ENCODE measurements at regions not wholly inside any gene's neighbourhood (a gene's known extent, or its start where the extent isn't known, plus 50 kb on each side); places are given as distances from the start of the nearest gene placed in this dataset.

DNA sequence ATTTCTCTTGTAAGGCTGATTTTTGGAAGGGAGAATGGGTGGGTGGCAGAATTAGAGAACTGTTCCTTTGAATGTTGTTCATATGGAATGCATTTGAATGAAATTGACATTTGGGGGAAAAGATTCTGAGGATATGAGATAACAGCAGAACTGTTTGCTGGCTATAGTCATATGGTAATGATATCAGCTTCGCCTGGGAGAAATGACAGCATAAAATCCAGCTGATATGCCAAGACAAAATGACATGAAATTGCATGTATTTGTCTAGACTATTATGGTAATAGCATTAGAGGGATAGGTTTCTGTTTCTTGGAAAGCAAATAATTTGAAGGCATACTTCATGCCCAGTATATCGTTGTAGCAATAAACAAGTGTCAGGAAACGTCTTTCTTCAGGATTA lies 150.8 kb upstream of the SPATS2L start:
- no peaks in the 10 kb centered on the region for H3K36me3 ChIP-seq (ENCODE audit: control insufficient read depth, insufficient read depth, low read length)
- no peak for DNase-seq (ENCODE audit: low read depth)
- TF ChIP-seq, protein P1, sequence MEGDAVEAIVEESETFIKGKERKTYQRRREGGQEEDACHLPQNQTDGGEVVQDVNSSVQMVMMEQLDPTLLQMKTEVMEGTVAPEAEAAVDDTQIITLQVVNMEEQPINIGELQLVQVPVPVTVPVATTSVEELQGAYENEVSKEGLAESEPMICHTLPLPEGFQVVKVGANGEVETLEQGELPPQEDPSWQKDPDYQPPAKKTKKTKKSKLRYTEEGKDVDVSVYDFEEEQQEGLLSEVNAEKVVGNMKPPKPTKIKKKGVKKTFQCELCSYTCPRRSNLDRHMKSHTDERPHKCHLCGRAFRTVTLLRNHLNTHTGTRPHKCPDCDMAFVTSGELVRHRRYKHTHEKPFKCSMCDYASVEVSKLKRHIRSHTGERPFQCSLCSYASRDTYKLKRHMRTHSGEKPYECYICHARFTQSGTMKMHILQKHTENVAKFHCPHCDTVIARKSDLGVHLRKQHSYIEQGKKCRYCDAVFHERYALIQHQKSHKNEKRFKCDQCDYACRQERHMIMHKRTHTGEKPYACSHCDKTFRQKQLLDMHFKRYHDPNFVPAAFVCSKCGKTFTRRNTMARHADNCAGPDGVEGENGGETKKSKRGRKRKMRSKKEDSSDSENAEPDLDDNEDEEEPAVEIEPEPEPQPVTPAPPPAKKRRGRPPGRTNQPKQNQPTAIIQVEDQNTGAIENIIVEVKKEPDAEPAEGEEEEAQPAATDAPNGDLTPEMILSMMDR (IDR thresholded peaks at IDR 0.05; ENCODE audit: insufficient read depth, low read depth, low read length): no peak
- ChIA-PET POLR2A (no interaction called here), CTCF (interaction anchor here (0.8 to 0.9 kb wide), 2 partner anchors 25 to 175 kb away, joined by 3 read pairs; no protein-coding TSS in a partner anchor)
- no peak overlapping the region for H3K4me3 ChIP-seq (ENCODE audit: low read depth, low read length)
- no peaks in the 10 kb centered on the region for H3K27me3 ChIP-seq (ENCODE audit: control insufficient read depth, insufficient read depth, low read length)

DNA sequence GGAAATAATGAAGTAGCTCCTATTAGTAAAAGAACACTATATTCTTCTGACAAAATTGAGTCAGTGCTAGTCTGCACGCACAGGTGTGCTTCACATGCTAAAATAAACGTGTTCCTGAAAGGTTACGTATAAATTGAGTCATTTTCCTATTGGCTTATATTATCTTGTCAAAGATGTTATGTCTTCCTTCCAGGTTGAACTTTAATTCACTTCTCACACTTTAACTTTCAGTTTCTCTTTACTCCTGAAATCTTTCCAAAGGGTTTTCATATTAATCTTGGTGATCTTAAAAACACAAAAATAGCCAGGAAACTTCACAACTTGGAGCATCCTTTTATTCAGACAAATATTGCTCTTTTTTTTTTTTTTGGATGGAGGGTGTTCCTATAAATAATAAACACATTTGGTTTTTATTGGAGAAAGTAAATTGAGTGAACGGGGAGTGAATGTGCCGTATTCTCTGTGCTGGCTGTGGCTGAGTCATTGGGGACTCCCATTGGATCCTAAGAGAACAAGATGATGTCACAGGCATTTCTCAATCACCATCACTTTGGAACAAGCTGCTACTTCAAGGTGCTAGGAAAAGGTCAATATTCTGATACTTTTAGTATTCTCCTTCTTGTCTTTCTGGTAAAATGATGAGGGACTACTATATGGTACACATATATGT lies 150.2 kb upstream of the SPATS2L start:
- DNase-seq (ENCODE audit: low read depth): peak; percentile 55
- TF ChIP-seq, protein P1 (IDR thresholded peaks at IDR 0.05; ENCODE audit: insufficient read depth, low read depth, low read length): no peak
- CTCF ChIA-PET: interaction anchor here (0.8 kb wide), 1 partner anchor 26 kb away, joined by 3 read pairs; no protein-coding TSS in a partner anchor
- H3K4me3 ChIP-seq (ENCODE audit: low read depth, low read length): peak overlapping the region; percentile 35
- H3K36me3 ChIP-seq (ENCODE audit: control insufficient read depth, insufficient read depth, low read length): no peaks in the 10 kb centered on the region
- POLR2A ChIA-PET: interaction anchor here (0.6 kb wide), 1 partner anchor 91 kb away, joined by 4 read pairs; no protein-coding TSS in a partner anchor
- no peaks in the 10 kb centered on the region for H3K27me3 ChIP-seq (ENCODE audit: control insufficient read depth, insufficient read depth, low read length)

DNA sequence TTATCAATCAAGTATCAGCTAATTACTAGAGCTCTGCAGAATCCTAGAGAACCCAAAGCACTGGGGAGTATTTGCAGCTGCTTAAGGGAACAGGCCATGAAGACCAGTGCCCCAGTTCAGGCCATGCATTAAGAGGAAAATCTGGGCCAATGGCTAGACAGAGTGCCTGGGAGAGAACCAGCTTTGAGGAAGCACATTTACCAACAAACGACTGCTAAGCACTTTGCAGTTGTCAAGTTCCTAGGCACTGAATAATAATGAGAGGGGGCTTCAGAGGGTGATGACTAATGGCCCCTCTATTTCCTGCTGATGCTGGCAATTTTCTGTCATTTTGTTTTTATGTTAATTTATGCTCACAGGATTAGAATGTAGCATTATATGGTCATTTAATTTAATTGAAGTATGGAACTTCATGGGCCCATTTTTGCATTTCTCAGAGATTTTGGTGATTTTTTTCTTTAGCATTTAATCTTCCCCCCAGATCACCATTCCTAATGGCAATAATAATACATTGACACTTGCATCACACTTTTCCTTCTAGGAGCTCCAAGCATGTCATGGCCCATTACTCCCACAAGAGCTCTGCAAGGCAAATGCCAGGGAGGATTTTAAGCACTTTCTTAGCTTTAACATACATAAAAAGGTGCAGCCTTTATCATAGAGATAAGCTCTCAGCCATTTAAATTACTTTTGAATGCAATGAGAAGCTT lies 147.7 kb upstream of the SPATS2L start:
- no peak overlapping the region for H3K4me3 ChIP-seq (ENCODE audit: low read depth, low read length)
- H3K36me3 ChIP-seq (ENCODE audit: control insufficient read depth, insufficient read depth, low read length): no peaks in the 10 kb centered on the region
- DNase-seq (ENCODE audit: low read depth): no peak
- TF ChIP-seq, protein P1 (IDR thresholded peaks at IDR 0.05; ENCODE audit: insufficient read depth, low read depth, low read length): no peak
- ChIA-PET CTCF (interaction anchor here (0.7 to 1.3 kb wide), 4 partner anchors 16 to 546 kb away, joined by 3 to 4 read pairs (median 3); no protein-coding TSS in a partner anchor), POLR2A (no interaction called here)
- H3K27me3 ChIP-seq (ENCODE audit: control insufficient read depth, insufficient read depth, low read length): no peaks in the 10 kb centered on the region

DNA sequence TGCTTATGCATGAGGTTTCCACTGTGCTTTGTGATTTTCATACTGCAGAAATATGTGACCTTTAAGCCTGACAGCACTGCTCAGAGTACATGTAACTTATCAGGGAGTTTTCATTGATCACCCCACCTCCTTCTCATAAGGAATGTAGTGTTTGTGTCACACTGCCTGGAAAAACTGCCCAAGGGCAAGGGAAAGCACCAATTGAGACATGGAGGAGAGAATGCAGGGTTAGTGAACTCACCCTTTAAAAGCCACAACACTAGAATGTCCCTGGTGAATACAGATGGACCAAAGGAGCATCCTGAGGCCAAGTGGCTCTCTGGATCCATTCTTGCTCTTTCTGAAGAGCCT lies 147.2 kb upstream of the SPATS2L start:
- Histone ChIP-seq H3K27me3 (ENCODE audit: control insufficient read depth, insufficient read depth, low read length) (no peaks in the 10 kb centered on the region), H3K4me3 (ENCODE audit: low read depth, low read length) (no peak overlapping the region), H3K36me3 (ENCODE audit: control insufficient read depth, insufficient read depth, low read length) (no peaks in the 10 kb centered on the region)
- CTCF ChIA-PET: interaction anchor here (1.2 to 1.3 kb wide), 2 partner anchors 18 to 245 kb away, joined by 3 to 4 read pairs; no protein-coding TSS in a partner anchor
- POLR2A ChIA-PET: no interaction called here
- TF ChIP-seq, protein P1 (IDR thresholded peaks at IDR 0.05; ENCODE audit: insufficient read depth, low read depth, low read length): no peak
- DNase-seq (ENCODE audit: low read depth): no peak
